ENCODE measurements at regions not wholly inside any gene's neighbourhood (a gene's known extent, or its start where the extent isn't known, plus 50 kb on each side); places are given as distances from the start of the nearest gene placed in this dataset.

DNA sequence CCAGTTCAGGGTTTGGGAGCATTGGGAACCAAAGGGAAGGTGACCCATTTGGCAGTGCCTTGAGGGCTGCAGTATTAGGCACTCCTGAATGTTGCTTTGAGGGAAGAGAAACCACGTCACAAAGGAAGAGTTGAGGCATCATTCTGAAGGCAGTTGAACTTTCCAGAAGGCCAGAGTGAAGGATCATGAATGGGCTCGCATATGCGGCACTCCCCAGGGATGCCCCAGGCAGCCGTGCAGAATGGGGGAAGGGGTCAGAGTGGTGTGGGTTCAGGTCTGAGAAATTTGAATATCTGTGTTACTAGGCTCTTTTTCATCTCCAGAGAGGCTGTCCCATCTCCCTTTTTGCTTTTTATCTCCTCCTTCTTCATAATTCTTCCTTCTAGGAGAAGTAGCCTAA, 60.6 kb upstream of the HMHB1 start:
- no peaks in the 10 kb centered on the region for H3K4me1 ChIP-seq (ENCODE audit: control insufficient read depth, low read length)
- no peaks in the 10 kb centered on the region for H3K9me3 ChIP-seq (ENCODE audit: control insufficient read depth, insufficient read depth, low read length)
- H3K36me3 ChIP-seq (ENCODE audit: control insufficient read depth, low read length) = no peaks in the 10 kb centered on the region
- no peaks in the 10 kb centered on the region for H3K27me3 ChIP-seq (ENCODE audit: control insufficient read depth, low read length)
- no peaks in the 10 kb centered on the region for H3K9me2 ChIP-seq (replicated peaks; ENCODE audit: control insufficient read depth, low read length)
- H3K4me3 ChIP-seq (ENCODE audit: low read length) = no peak overlapping the region
- no peak overlapping the region for H3K4me2 ChIP-seq (ENCODE audit: low read length)
- H3K79me2 ChIP-seq (ENCODE audit: control insufficient read depth, low read length) = no peaks in the 10 kb centered on the region
- H4K20me1 ChIP-seq (ENCODE audit: control insufficient read depth, insufficient read depth, low read depth, low read length) = no peaks in the 10 kb centered on the region
- no peaks in the 10 kb centered on the region for H3F3A ChIP-seq (ENCODE audit: control insufficient read depth, insufficient read depth)
- H3K27ac ChIP-seq (ENCODE audit: low read depth, low read length) = no peak overlapping the region
- TF ChIP-seq EZH2phosphoT487 (IDR thresholded peaks at IDR 0.05; ENCODE audit: borderline replicate concordance, low read length) = no peak
- TF ChIP-seq, protein P1, sequence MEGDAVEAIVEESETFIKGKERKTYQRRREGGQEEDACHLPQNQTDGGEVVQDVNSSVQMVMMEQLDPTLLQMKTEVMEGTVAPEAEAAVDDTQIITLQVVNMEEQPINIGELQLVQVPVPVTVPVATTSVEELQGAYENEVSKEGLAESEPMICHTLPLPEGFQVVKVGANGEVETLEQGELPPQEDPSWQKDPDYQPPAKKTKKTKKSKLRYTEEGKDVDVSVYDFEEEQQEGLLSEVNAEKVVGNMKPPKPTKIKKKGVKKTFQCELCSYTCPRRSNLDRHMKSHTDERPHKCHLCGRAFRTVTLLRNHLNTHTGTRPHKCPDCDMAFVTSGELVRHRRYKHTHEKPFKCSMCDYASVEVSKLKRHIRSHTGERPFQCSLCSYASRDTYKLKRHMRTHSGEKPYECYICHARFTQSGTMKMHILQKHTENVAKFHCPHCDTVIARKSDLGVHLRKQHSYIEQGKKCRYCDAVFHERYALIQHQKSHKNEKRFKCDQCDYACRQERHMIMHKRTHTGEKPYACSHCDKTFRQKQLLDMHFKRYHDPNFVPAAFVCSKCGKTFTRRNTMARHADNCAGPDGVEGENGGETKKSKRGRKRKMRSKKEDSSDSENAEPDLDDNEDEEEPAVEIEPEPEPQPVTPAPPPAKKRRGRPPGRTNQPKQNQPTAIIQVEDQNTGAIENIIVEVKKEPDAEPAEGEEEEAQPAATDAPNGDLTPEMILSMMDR (IDR thresholded peaks at IDR 0.05; ENCODE audit: low read depth, low read length, poor library complexity, severe bottlenecking) = no peak

DNA sequence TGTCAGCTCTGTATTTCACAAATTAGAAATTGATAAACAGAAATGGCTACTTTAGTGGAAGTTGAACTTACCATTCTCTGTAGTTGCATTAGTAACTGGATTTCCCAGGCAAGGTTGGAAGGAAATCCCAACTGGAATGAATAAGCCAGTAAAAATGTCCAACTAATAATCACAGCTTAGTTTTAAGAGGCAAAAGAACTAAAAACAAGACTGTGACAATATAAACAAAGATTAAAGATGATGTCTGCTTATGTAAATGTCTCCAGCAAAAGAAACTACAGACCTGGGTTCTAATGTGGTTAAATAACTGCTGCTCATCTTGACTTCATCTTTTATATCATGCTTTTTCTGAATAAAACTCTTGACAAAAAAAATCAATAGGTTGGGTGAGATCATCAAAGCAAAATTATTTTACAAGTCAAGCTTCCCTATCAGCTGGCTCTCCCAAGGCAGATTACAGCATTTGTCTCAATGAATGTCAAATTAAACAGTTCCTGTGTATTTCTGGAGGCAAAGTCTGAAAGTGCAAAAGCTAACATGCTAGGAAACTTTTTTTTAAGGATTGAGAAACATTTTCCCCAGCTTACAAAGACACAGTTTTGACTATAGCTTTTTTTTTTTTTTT, 62.3 kb upstream of the HMHB1 start:
- Histone ChIP-seq H3K27me3 (ENCODE audit: control insufficient read depth, low read length) (no peaks in the 10 kb centered on the region), H4K20me1 (ENCODE audit: control insufficient read depth, insufficient read depth, low read depth, low read length) (no peaks in the 10 kb centered on the region), H3F3A (ENCODE audit: control insufficient read depth, insufficient read depth) (no peaks in the 10 kb centered on the region), H3K4me1 (ENCODE audit: control insufficient read depth, low read length) (no peaks in the 10 kb centered on the region), H3K4me2 (ENCODE audit: low read length) (no peak overlapping the region), H3K79me2 (ENCODE audit: control insufficient read depth, low read length) (no peaks in the 10 kb centered on the region), H3K9me3 (ENCODE audit: control insufficient read depth, insufficient read depth, low read length) (no peaks in the 10 kb centered on the region), H3K9me2 (replicated peaks; ENCODE audit: control insufficient read depth, low read length) (no peaks in the 10 kb centered on the region), H3K27ac (ENCODE audit: low read depth, low read length) (no peak overlapping the region), H3K36me3 (ENCODE audit: control insufficient read depth, low read length) (no peaks in the 10 kb centered on the region), H3K4me3 (ENCODE audit: low read length) (no peak overlapping the region)
- no peak for TF ChIP-seq EZH2phosphoT487 (IDR thresholded peaks at IDR 0.05; ENCODE audit: borderline replicate concordance, low read length)
- TF ChIP-seq, protein P1 (IDR thresholded peaks at IDR 0.05; ENCODE audit: low read depth, low read length, poor library complexity, severe bottlenecking) = no peak

DNA sequence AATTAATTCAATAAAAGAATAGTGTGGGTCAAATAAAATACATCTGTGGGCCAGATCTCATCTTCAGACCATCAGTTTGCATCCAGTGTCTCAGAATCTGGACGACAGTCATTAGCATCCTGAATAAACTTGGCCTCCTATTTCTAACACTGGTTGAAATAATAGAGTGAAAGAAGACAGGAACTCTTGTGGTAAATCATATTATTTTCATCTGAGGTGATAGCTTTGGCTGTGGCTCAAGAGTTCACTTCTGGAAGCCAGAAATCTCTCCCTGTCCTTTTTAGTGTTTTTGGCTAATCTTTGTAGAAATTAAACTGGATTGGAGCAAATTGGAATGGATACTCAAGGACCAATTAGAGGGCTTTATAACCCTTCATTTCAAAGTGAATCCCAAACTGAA, 63.4 kb upstream of the HMHB1 start:
- no peaks in the 10 kb centered on the region for H3K9me2 ChIP-seq (replicated peaks; ENCODE audit: control insufficient read depth, low read length)

More for the DNA sequence above, 63.4 kb upstream of the HMHB1 start:
- no peaks in the 10 kb centered on the region for H3K4me1 ChIP-seq (ENCODE audit: control insufficient read depth, low read length)
- TF ChIP-seq, protein P1 (IDR thresholded peaks at IDR 0.05; ENCODE audit: low read depth, low read length, poor library complexity, severe bottlenecking) = no peak
- no peak for TF ChIP-seq EZH2phosphoT487 (IDR thresholded peaks at IDR 0.05; ENCODE audit: borderline replicate concordance, low read length)
- H4K20me1 ChIP-seq (ENCODE audit: control insufficient read depth, insufficient read depth, low read depth, low read length) = no peaks in the 10 kb centered on the region
- H3K4me3 ChIP-seq (ENCODE audit: low read length) = no peak overlapping the region
- no peaks in the 10 kb centered on the region for H3K9me3 ChIP-seq (ENCODE audit: control insufficient read depth, insufficient read depth, low read length)
- no peaks in the 10 kb centered on the region for H3K36me3 ChIP-seq (ENCODE audit: control insufficient read depth, low read length)
- H3K27me3 ChIP-seq (ENCODE audit: control insufficient read depth, low read length) = no peaks in the 10 kb centered on the region
- H3F3A ChIP-seq (ENCODE audit: control insufficient read depth, insufficient read depth) = no peaks in the 10 kb centered on the region
- no peak overlapping the region for H3K27ac ChIP-seq (ENCODE audit: low read depth, low read length)
- H3K79me2 ChIP-seq (ENCODE audit: control insufficient read depth, low read length) = no peaks in the 10 kb centered on the region
- H3K4me2 ChIP-seq (ENCODE audit: low read length) = no peak overlapping the region

Measured in DOHH2 (cell line).